ENCODE measurements at regions not wholly inside any gene's neighbourhood (a gene's known extent, or its start where the extent isn't known, plus 50 kb on each side); places are given as distances from the start of the nearest gene placed in this dataset.

DNA sequence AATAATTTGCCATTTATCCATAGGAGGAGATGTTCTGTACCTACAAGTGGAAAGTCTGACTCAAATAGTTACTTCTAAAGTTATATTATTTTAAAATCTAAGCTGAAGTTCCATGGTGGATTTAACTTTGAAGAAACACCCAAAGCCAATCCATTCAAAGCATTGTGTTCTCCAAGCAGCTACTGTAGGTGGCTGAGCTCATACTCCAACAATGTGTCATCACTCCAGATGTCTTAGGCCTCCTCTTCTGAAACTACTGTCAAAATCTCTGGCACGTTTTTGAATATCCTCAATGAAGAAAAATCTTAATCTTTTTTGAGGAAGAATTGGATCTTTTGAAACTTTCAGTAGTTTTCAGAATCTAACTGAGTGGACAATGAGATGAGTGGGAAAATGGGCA is 169.1 kb downstream of the PTEN start:
- no peak for TF ChIP-seq EZH2 (IDR thresholded peaks at IDR 0.05; ENCODE audit: insufficient read depth, poor library complexity, severe bottlenecking)
- TF ChIP-seq EZH2phosphoT487 (IDR thresholded peaks at IDR 0.05; ENCODE audit: insufficient read depth, low read depth), result no peak
